Fibroblast of lung (primary cell): ENCODE measurements at regions not wholly inside any gene's neighbourhood (a gene's known extent, or its start where the extent isn't known, plus 50 kb on each side); places are given as distances from the start of the nearest gene placed in this dataset.

Experiments
- EZH2 ChIP-seq: IDR thresholded peaks from 2 replicates; pipeline ENCODE4 v1.5.1; 2012; ENCODE audit warnings: low read length, control low read depth, mild to moderate bottlenecking; ENCODE audit errors: missing control alignments
- TF ChIP-seq, protein P1 (sequence below), 2 donors: IDR thresholded peaks in 1 of 2; conservative IDR thresholded peaks in 1 of 2; 1 replicate in 1 of 2; 2 replicates in 1 of 2; pipeline ENCODE4 v1.5.1; 2011 to 2012; ENCODE audit warnings: low read length in 2 of 2, control low read depth in 1 of 2, inconsistent platforms in 1 of 2, low read depth in 1 of 2, mild to moderate bottlenecking in 1 of 2

DNA sequence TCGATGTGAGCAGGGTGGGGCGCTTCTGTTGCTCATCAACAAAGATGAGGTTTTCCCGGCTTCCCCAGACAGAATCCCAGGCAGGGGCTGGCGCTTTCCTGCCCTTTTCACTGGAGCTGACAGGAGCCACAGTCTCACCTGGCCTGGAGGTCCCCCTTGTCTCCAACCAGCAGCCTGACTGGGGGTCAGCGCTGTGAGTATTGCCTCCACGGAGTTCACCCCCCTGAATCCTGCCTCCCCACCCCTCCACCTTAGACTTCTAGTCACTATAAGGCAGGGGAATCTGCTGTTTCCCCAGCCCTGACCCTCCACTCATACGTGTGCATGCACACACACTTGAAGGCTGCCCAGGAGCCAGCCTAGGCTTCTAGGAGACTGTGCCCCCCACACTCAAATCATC, 58.8 kb upstream of the LYVE1 start:
- TF ChIP-seq, protein P1, sequence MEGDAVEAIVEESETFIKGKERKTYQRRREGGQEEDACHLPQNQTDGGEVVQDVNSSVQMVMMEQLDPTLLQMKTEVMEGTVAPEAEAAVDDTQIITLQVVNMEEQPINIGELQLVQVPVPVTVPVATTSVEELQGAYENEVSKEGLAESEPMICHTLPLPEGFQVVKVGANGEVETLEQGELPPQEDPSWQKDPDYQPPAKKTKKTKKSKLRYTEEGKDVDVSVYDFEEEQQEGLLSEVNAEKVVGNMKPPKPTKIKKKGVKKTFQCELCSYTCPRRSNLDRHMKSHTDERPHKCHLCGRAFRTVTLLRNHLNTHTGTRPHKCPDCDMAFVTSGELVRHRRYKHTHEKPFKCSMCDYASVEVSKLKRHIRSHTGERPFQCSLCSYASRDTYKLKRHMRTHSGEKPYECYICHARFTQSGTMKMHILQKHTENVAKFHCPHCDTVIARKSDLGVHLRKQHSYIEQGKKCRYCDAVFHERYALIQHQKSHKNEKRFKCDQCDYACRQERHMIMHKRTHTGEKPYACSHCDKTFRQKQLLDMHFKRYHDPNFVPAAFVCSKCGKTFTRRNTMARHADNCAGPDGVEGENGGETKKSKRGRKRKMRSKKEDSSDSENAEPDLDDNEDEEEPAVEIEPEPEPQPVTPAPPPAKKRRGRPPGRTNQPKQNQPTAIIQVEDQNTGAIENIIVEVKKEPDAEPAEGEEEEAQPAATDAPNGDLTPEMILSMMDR (conservative IDR thresholded peaks at IDR 0.05 in 1 of 2, IDR thresholded peaks at IDR 0.05 in 1 of 2; ENCODE audit: low read depth in 1 of 2, low read length in 2 of 2) = no peak
- no peak for TF ChIP-seq EZH2
